ENCODE measurements at regions not wholly inside any gene's neighbourhood (a gene's known extent, or its start where the extent isn't known, plus 50 kb on each side); places are given as distances from the start of the nearest gene placed in this dataset.

GRCh38 chr2:215537611-215538010 is 101.7 kb upstream of the FN1 start:
- no peak for TF ChIP-seq POLR2A (IDR thresholded peaks at IDR 0.05)
- TF ChIP-seq POLR2AphosphoS5 (IDR thresholded peaks at IDR 0.05) = no peak
